ENCODE measurements at regions not wholly inside any gene's neighbourhood (a gene's known extent, or its start where the extent isn't known, plus 50 kb on each side); places are given as distances from the start of the nearest gene placed in this dataset.

- no peak for DNase-seq
These were observed 207.9 kb upstream of the CDIN1 start for GRCh38 chr15:36371509-36371908.

GRCh38 chr15:36372968-36373367 is 206.5 kb upstream of the CDIN1 start:
- DNase-seq = no peak

- no peak for DNase-seq
These were observed 205.9 kb upstream of the CDIN1 start for GRCh38 chr15:36373550-36373949.

GRCh38 chr15:36389107-36389506 is 190.3 kb upstream of the CDIN1 start:
- DNase-seq = no peak

GRCh38 chr15:36390491-36390890 is 188.9 kb upstream of the CDIN1 start:
- DNase-seq = no peak

GRCh38 chr15:36392676-36393266 is 186.7 kb upstream of the CDIN1 start:
- DNase-seq = no peak

GRCh38 chr15:36398212-36398611 is 181.2 kb upstream of the CDIN1 start:
- no peak for DNase-seq

GRCh38 chr15:36399276-36399675 is 180.2 kb upstream of the CDIN1 start:
- DNase-seq = no peak

GRCh38 chr15:36400936-36401585 is 178.4 kb upstream of the CDIN1 start:
- no peak for DNase-seq

- no peak for DNase-seq
These were observed 177.8 kb upstream of the CDIN1 start for GRCh38 chr15:36401586-36401966.

- DNase-seq = no peak
These were observed 176.1 kb upstream of the CDIN1 start for GRCh38 chr15:36403351-36403750.

GRCh38 chr15:36406366-36406765 is 173.1 kb upstream of the CDIN1 start:
- DNase-seq = no peak

GRCh38 chr15:36406911-36407310 is 172.5 kb upstream of the CDIN1 start:
- DNase-seq = no peak

- no peak for DNase-seq
These were observed 171.8 kb upstream of the CDIN1 start for GRCh38 chr15:36407647-36408046.

- DNase-seq = no peak
These were observed 169.6 kb upstream of the CDIN1 start for GRCh38 chr15:36409819-36410218.

- DNase-seq = no peak
These were observed 164.8 kb upstream of the CDIN1 start for GRCh38 chr15:36414670-36415069.

GRCh38 chr15:36415643-36416042 is 163.8 kb upstream of the CDIN1 start:
- DNase-seq = no peak

GRCh38 chr15:36422631-36423030 is 156.8 kb upstream of the CDIN1 start:
- no peak for DNase-seq

- no peak for DNase-seq
These were observed 152.7 kb upstream of the CDIN1 start for GRCh38 chr15:36426691-36427090.

GRCh38 chr15:36428102-36428845 is 151.2 kb upstream of the CDIN1 start:
- no peak for DNase-seq

GRCh38 chr15:36429707-36430106 is 149.7 kb upstream of the CDIN1 start:
- no peak for DNase-seq

GRCh38 chr15:36430280-36430679 is 149.1 kb upstream of the CDIN1 start:
- DNase-seq = no peak

GRCh38 chr15:36430726-36431265 is 148.6 kb upstream of the CDIN1 start:
- no peak for DNase-seq

GRCh38 chr15:36432161-36432560 is 147.3 kb upstream of the CDIN1 start:
- DNase-seq = no peak
